GM18870 (cell line): ENCODE measurements at regions not wholly inside any gene's neighbourhood (a gene's known extent, or its start where the extent isn't known, plus 50 kb on each side); places are given as distances from the start of the nearest gene placed in this dataset.
"Not testable (repeated sequence)": the region's sequence is repeated elsewhere in the genome, so short reads cannot be mapped to it uniquely, and the experiment has no call there.

Experiments used
- ATAC-seq: cut with Tn5 transposase; IDR thresholded peaks from one replicate; pipeline ENCODE4 v1.9.1; 2021; ENCODE audit warnings: moderate library complexity; ENCODE audit not compliant: unreplicated experiment

DNA sequence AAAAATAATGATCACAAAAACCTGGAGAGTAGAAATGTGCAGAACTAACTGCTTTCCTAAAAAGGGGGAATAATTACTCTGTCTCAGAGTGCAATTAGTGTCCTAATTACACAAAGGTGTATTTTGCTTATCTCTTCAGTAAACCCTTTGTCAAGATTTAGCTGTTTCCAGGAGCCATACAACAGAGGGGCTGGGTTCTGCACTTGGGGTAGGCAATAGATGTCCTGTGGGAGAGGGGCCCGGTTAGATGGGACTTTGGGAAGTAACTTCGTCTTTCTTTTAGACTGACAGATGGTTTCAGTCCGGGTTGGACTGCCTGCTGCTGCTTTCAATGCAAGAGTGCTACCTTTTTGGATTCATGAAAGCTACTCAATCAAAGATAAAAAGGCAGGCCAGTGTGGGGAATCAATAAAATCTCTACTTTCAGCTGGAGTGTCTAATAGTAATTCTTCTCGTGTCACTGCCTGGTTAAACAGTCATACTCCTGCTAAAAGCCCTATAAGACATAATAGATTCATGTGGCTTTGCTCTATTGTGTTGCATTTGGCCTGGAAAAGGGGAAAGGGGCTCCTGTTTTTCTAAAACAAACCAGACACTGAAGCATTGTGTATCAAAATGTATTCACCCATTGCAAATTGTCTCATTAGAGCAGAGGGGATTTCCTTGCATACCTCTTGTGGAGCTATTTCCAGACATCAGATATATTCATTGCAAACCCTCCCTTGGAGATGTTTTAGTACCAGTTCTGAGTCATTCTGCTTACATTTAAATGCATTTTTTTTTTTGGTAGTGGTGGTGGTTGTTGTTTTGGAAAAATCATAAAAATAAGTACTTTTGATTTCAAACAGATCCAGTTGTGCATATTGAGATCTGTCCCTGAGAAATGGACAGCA is 83.3 kb upstream of the PCDH8 start:
- no peak for ATAC-seq

DNA sequence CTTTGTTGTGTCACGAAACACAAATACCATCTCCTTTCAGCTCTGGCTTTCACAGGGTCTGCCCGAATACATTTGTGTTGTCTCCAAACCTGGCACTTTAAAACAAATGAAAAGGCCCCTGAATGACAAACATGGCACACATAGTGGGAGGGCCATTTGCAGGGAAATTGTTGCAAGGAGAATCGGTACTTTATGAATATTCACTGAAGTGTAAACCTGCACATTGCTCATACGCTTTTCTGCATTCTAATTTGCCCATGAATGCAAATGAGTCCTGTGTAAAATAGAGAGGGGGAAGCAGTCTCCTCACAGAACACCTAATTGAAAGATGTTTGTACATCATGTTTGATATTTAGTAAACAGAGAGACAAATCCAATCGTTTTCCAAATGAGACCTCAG is 82.7 kb upstream of the PCDH8 start:
- no peak for ATAC-seq

DNA sequence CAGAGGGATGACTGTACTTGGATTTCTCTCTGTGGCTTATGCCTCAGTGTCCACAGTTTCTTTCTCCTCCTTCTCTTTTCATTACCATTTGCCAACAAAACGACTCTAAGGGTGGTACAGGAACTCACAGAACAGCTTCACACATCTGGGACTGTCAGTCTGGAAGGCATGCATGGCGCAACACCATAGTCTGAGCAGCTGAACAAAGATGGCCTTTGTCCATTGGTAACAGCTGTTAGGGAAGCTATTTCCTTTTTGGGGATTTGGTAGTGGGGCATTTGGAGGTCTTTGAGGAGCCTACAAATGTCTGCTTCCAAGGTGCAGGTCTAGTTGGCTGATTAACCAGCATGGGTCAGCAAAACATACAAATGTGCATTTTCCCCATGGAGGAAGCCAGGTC is 81.4 kb upstream of the PCDH8 start:
- no peak for ATAC-seq

GRCh38 chr13:52926971-52927370 is 78.5 kb upstream of the PCDH8 start:
- ATAC-seq = no peak

GRCh38 chr13:52925775-52926285 is 77.4 kb upstream of the PCDH8 start:
- no peak for ATAC-seq

DNA sequence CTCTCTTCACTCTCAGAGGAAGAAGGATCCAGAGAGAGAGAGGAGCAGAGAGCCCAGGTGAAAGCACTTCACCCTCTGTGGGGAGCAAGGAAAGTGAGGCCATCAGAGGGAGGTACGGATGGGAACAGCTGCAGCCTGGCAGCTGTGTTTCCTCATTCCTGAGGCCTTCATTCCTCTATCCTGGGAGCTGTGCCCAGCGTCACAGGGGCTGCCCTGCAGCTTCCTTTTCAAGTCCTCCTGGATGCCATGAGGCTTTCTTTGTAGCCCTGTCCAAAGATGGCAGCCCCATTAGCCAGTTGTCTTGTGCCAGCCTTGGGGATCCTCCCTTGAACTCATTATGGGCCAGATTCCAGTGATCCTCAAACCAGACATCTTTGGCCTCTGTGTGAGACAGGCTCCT is 76.8 kb upstream of the PCDH8 start:
- no peak for ATAC-seq

DNA sequence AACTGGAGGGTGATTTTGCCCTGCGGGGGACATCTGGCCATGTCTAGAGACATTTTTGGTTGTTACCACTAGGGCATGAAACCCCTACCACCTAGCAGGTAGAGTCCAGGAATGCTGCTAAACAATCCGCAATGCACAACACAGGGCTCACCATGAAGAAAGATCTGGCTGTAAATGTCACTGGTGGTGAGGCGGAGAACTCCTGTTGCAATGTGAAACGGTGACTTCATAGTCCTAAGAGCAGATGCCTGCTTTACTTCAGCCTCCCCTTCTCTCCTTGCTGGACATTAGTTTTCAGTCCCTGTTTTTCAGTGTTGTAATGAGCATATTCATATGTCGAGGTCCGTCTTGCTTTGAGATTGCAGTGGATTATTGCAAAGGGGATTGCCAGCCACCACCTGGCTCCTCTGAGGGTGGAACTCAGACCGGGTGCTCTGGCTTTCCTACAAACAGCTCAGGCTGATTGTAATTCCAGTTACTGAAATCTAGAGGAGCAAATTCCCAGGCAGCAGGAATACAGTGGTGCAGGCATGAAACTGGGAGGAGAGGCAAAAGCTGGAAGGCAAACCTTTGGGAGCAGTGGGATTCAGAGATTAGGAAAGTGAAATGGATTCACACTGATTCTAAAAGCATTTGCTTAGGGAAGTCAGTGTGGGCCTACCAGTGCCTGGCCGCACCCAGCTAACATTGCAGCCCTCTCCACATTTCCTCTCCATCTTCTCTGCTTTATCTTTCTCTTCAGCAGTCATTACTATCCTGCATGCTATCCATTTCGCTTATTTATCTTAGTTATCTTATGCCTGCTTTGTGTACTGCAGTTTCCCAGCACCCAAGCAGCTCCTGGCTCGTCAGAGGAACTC is 76.1 kb upstream of the PCDH8 start:
- no peak for ATAC-seq

DNA sequence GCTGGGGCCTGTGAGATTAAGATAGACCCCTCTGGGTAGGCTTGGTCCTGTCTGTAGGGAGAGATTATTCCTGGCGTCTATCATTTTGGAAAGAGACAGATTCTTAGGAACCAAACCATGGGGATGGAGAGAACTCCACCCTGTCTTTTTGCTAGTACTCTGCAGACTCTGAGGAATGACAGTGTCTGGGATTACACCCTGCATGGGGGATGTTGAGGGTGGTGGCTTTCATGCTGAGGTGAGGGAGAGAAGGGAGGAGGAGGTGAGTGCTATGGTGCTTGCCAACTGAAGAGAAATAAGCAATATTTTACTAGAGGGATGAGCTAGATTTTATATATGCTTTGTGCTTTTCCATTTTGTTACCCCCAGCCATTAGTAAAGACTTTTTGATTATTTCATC is 74.5 kb upstream of the PCDH8 start:
- ATAC-seq = no peak

- peak; percentile 99 for ATAC-seq
Observed at GRCh38 chr13:52921194-52921593, 72.8 kb upstream of the PCDH8 start.

GRCh38 chr13:52916486-52916990 is 68.1 kb upstream of the PCDH8 start:
- ATAC-seq = no peak

- no peak for ATAC-seq
Observed at GRCh38 chr13:52911340-52911739, 62.9 kb upstream of the PCDH8 start.

GRCh38 chr13:52910318-52910717 is 61.9 kb upstream of the PCDH8 start:
- ATAC-seq = not testable (repeated sequence)

- no peak for ATAC-seq
Observed at GRCh38 chr13:52906122-52906903, 57.9 kb upstream of the PCDH8 start.

- no peak for ATAC-seq
Observed at GRCh38 chr13:52905701-52906100, 57.3 kb upstream of the PCDH8 start.

DNA sequence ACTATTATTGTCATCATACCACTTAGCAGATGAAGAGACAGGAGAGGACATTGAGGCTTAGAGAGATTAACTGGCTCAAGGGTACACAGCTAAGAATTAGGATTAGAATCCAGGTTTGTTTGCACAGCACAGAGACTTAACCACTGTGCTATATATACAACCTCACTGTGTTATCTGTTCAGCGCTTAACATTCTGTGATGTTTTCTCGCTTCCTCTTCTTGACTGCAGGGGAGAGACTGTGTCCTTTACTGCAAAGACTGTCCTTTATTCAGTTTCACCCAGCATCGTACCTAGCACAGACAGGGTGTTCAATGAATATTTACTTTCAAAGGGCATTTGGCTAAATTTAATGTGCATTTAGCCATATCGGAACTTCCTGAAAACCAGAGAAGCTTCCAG is 54.9 kb upstream of the PCDH8 start:
- peak; percentile 100 for ATAC-seq

DNA sequence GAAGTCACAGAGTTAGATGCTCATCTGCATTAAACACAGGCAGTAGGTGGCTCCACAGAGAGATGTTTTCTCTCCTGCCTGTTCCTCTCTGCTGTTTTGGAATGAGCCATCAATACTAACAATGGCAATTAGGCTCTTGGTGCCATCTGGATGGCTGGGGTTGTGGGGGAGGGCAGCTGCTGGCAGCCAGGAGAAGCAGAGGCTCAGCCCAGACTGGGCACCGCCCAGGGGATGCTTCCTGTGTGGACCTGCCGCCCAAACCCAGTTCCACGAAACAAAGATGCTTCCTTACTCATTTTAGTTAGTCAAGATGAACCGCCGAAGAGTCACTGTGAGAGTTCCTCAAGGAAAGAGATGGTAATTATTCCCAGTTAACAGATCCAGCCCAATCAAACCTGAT is 50.8 kb upstream of the PCDH8 start:
- ATAC-seq = no peak
